ENCODE measurements at regions not wholly inside any gene's neighbourhood (a gene's known extent, or its start where the extent isn't known, plus 50 kb on each side); places are given as distances from the start of the nearest gene placed in this dataset.

DNA sequence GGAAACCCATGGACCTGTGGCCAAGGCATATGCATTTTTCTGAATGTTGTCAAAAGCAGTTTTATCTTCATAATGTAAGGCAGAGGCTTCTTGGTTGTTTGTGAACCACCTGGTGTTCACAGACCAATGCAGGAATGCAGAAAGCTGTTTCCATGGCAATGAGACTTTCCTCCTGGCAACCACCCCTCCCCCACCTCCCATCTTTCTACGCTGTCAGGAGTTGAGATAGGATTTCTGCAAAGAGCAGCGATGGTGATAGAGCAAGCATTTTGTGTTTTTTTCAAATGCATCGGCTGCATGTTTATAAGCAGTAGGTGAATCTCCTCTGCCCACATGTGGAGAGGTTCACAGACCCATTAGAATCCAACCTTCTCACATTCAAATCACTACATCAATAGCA is 114.1 kb upstream of the SMLR1 start:
- TF ChIP-seq CREB1 (IDR thresholded peaks at IDR 0.05) (no peak), CREB1 (CRISPR knock-in tag; IDR thresholded peaks at IDR 0.05) (no peak), PTTG1 (tag; IDR thresholded peaks at IDR 0.05; ENCODE audit: low read depth) (no peak), POLR2A (conservative IDR thresholded peaks at IDR 0.05) (no peak)
